VCaP (cell line): ENCODE measurements at regions not wholly inside any gene's neighbourhood (a gene's known extent, or its start where the extent isn't known, plus 50 kb on each side); places are given as distances from the start of the nearest gene placed in this dataset.

Source experiments
- H3K27ac ChIP-seq: fragments of 450-650 bp; 2 replicates; pipeline ENCODE4 v1.5.1; 2017
- TF ChIP-seq, protein P1 (sequence below): fragments of 450-650 bp; conservative IDR thresholded peaks from 2 replicates; pipeline ENCODE4 v1.5.1; 2017; ENCODE audit warnings: mild to moderate bottlenecking, moderate library complexity

- TF ChIP-seq, protein P1, sequence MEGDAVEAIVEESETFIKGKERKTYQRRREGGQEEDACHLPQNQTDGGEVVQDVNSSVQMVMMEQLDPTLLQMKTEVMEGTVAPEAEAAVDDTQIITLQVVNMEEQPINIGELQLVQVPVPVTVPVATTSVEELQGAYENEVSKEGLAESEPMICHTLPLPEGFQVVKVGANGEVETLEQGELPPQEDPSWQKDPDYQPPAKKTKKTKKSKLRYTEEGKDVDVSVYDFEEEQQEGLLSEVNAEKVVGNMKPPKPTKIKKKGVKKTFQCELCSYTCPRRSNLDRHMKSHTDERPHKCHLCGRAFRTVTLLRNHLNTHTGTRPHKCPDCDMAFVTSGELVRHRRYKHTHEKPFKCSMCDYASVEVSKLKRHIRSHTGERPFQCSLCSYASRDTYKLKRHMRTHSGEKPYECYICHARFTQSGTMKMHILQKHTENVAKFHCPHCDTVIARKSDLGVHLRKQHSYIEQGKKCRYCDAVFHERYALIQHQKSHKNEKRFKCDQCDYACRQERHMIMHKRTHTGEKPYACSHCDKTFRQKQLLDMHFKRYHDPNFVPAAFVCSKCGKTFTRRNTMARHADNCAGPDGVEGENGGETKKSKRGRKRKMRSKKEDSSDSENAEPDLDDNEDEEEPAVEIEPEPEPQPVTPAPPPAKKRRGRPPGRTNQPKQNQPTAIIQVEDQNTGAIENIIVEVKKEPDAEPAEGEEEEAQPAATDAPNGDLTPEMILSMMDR: no peak
- H3K27ac ChIP-seq: no peak overlapping the region
Measured at GRCh38 chr6:92069781-92070180, 1349.6 kb downstream of the EPHA7 start.

DNA sequence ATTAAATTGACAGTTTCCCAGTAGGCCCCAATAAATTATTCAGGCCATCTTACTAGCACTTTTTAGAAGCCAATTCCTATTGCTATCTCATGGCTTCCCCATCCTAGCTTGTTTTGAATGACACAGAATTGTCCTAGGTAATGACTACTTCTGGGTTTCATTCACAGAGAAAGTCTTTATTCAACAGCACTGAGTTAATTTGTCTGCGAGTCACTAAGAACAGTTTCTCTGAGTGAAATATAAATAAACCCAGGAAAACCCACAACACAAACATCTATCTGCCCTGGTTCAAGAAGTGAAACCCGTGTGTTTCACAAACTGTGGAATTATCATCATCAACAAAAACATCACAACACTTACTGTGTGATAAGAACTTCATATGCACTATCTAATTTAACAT lies 1366.8 kb downstream of the EPHA7 start:
- H3K27ac ChIP-seq: no peak overlapping the region
- TF ChIP-seq, protein P1: no peak

DNA sequence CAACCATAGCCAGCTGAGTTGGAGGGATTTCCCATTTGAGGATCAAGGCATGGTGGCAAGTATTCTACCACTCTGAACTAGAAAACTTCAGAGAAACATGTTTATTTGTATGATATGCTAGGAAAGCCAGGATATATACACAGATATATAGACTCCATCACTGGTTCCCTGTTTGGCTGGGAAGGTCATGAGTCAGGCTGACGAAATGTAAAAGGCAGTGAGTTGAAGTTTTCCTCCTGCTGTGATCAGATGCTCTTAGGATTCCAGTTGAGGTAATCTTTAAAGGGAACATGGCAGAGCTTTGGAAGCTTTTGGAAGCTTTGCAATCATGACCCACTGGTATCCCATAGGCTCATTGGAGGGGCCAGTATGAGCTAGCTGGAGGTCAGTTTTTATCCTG lies 1369.1 kb downstream of the EPHA7 start:
- TF ChIP-seq, protein P1: no peak
- no peak overlapping the region for H3K27ac ChIP-seq

GRCh38 chr6:92047860-92048259 lies 1371.5 kb downstream of the EPHA7 start:
- TF ChIP-seq, protein P1: no peak
- H3K27ac ChIP-seq: no peak overlapping the region

- TF ChIP-seq, protein P1: no peak
- no peak overlapping the region for H3K27ac ChIP-seq
Measured at GRCh38 chr6:92047152-92047850, 1372.1 kb downstream of the EPHA7 start.

DNA sequence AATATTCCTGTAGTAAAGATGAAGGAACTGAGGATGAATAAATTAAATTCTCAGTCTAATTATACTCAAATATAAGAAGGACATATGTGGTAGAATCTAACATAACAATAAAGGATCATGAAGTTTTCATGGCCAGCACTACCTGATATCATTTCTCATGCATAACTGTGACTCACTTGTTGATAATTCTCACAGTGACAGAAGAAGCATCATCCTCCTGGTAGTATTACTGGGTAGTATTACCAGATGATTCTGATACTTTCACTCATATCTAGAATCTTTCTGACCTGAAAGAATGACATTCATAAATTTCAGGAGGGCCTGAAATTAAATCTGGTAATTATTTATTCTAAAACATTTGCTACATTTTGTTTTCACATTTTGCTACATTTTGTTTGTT lies 1375.0 kb downstream of the EPHA7 start:
- no peak overlapping the region for H3K27ac ChIP-seq

DNA sequence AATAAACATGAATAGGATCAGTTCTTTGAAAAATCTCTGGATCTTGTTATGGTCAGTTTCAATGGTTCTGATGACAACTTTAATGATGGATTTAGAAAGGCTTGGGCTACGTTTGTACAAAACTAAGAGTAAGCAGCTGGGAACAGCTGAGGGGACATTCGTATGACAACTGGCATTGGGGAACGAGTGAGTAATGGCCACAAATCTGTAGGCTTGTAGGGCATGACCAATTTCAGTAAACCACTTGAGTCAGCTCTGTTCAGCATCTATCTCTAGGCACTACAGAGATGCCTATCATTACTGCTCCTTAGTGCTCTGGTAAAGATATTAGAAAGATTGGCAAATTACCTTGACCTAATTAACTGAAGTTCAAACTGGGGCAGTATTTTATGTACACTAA lies 1375.6 kb downstream of the EPHA7 start:
- TF ChIP-seq, protein P1: no peak
- H3K27ac ChIP-seq: no peak overlapping the region

More for the DNA sequence above, 1375.0 kb downstream of the EPHA7 start:
- TF ChIP-seq, protein P1: no peak
